GM18868 (cell line): ENCODE measurements at regions not wholly inside any gene's neighbourhood (a gene's known extent, or its start where the extent isn't known, plus 50 kb on each side); places are given as distances from the start of the nearest gene placed in this dataset.

Source experiments
- ATAC-seq: cut with Tn5 transposase; IDR thresholded peaks from one replicate; pipeline ENCODE4 v1.9.1; 2021; ENCODE audit warnings: mild to moderate bottlenecking, moderate library complexity; ENCODE audit not compliant: unreplicated experiment

- ATAC-seq = no peak
Observed at GRCh38 chr1:60311838-60312237, 238.3 kb upstream of the C1orf87 start.

DNA sequence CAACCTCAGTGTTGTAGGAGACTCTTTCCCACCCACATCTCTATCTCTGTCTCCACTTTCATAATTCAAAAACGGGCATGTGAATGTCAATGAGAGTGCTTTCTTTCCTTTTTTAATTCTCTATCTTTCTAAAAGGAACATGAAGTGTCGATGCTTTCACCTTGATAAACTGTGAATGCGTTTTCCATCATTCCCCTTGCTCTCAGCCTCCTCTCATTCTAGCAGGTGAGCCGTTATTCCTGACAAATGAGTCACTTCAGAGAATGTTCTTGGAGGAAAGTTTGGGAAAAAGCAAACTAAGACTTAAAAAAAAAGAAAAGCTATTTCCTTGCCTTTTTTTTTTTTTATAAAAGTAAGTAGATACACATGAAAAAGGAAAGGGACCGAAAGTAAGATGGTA is 226.0 kb upstream of the C1orf87 start:
- no peak for ATAC-seq

DNA sequence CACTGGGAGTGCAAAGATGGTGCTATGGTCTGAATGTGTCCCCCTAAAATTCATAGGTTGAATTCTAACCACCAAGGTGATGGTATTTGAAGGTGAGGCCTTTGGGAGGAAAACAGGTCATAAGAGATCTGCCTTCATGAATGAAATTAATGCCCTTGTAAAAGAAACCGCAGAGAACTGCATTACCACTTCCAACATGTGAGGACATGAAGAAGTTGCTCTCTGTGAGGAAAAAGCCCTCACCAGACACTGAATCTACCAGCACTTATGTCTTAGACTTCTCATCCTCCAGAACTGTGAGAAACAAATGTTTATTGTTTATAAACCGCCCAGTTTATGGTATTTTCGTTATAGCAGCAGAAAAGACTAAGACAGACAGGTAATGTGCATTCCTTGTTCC is 224.7 kb upstream of the C1orf87 start:
- no peak for ATAC-seq

GRCh38 chr1:60296794-60297193 is 223.2 kb upstream of the C1orf87 start:
- ATAC-seq = no peak

GRCh38 chr1:60292140-60292539 is 218.6 kb upstream of the C1orf87 start:
- ATAC-seq = no peak

DNA sequence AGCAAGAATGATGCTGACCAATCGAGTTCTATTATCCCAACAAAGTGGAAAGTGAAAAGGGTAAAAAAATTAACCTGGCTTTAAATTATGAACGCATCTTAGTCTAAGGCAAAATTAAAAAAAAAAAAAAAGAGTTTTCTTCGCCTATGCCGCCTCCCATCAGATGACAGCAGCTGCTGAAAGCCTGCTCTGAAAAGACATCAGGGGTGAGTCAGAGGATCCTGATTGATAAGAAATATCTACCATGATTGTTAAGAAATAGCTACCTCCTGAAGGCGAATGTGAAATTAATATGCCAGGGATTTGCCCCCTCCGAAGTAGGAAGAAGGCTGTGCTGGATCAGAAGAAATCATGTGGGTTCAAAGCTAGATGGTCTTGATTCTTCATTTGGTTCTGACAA is 216.8 kb upstream of the C1orf87 start:
- ATAC-seq = no peak

DNA sequence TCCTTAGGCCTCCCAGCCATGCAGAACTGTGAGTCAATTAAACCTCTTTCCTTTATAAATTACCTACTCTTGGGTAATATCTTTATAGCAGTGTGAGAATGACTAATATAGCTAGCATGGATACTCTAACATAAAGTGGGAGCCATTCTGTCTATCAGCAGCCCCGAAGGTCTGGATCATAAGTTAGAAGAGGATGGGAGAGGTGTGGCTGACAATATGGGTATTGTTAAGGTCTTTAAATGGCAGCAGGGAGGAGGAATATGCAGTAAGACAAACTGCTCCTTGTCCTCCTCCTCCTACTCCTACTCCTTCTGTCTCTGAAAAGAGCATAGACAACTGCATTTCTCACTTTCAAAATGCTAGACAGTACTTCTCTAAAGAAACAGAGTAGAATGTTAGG is 214.0 kb upstream of the C1orf87 start:
- ATAC-seq = no peak

DNA sequence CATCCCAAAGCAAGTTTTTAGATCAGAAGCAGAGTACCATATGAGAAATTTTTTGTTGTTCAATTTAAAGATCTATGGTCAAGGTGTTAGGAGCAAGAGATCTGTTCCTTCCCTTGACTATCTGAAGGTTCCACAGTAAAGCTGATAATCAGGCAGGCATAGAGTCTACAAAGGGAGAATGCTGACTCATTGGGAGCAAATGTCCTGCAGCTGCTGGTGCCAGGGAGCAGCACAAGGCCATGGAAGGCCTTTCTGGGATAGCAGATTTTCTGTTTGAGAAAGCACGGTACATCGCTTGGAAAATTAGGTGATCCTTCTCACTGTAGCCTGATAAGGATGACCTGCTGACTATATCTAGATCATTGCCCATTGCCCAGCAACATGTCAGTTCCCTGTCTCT is 210.1 kb upstream of the C1orf87 start:
- ATAC-seq = no peak

DNA sequence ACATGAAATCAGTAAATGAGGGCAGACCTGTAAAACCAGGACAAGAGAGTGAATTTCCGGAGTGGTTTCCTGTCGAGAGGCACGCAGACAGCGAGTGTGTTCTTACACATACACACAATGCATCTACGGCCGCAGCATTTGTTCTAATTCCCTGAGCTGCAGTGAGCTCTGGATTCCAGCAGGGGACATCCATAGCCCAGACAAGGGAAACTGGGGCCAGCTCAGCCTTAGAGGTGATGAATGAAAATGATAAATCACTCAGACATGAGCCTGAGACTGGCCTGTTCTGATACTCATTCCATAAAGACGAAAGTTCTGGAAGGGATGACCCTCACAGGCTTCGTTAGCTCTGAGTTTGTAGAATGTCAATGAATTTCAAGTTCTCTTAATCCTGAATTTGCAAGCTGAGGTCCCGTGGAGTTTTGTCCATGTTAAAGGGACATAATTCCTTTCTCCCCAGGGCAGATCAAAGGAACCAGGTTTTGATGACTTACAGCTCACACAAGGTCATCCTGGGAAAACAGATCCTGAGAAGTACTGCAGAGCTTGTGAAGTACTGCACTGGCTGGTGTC is 207.9 kb upstream of the C1orf87 start:
- peak; percentile 99 for ATAC-seq

DNA sequence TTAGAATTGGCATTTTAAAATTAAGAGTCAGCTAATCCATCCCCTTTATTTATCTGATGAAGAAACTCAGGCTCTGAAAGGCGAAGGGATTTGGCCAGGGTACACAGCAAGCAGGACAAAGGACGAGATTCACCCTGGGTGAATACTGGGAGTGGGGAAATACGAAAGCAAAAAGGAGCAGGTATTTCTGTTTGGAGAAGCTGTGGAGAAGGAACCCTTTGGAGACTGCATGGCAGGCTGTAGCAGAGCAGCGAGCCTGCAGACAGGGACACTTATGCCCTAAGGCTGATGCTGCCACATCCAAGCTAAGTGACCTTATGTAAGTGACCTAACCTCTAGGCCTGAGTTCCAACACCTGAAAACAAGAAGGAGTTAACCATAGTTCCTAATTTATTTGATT is 207.2 kb upstream of the C1orf87 start:
- no peak for ATAC-seq

GRCh38 chr1:60280256-60280655 is 206.7 kb upstream of the C1orf87 start:
- no peak for ATAC-seq

DNA sequence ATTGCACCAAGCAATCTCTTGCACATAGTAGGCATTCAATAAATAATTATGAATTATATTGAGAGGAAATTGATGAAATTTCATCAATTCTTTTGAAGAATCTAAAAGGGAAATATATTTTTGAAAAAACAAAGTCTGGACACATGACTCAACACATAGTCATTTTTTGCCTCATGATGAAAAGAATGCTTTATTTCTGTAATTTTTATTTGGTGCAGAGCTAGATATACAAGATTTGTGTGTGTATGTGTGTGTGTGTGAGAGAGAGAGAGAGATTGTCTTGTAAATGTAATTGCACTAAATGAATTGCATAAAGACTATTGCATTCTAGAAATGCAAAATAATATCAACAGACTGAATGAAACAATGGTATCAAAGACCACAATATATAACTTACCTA is 206.2 kb upstream of the C1orf87 start:
- ATAC-seq = no peak

DNA sequence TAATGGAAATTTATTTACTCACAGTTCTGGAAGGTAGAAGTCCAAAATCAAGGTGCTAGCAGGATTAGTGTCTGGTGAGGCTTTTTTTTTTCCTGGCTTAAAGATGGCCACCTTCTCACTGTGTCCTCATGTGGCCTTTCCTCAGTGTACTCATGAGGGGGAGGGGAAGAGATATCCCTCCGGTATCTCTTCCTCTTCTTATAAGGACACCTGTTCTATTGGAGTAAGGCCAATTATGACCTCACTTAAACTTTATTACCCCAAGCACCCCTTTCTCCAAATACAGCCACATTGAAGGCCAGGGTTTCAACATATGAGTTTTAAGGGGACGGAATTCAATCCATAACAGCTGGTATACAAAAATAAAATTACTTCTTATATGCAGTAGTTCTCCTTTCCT is 203.7 kb upstream of the C1orf87 start:
- ATAC-seq = no peak

GRCh38 chr1:60274422-60275290 is 201.1 kb upstream of the C1orf87 start:
- no peak for ATAC-seq

DNA sequence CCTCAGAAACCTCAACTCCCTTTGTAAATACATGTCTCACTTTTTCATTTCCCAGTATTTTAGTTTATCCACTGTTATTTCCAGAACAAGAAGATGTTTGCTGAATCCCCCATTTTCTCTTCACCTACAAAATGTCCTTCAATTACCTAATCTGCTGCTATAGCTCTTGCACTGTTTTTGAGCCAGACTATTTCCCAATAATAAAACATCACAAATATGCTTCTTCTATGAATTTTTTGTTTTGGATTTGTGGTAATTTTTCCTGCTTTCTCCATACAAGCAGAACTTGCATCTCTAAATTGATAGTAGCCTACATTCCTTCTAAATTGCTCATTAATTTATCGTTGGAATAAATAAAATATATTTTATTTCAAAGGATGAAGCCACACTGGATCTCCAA is 199.6 kb upstream of the C1orf87 start:
- ATAC-seq = no peak

DNA sequence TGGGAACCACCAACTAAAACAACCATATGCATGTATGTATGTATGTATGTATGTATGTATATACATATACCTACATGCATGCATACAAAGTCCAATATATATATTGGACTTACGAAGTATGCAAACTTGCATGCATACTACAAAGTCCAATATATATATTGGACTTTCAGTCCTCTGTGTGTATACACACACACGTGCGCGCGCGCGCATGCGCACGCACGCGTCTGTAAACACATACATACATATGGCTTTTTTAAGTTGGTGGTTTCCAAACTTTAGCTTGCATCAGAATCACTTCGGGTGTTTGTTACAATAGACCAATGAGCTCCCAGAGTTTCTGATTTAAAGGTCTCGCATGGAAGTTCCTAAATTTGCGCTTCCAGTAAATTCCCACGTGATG is 197.5 kb upstream of the C1orf87 start:
- no peak for ATAC-seq

- no peak for ATAC-seq
Observed at GRCh38 chr1:60268451-60268850, 194.9 kb upstream of the C1orf87 start.

GRCh38 chr1:60265560-60266535 is 192.3 kb upstream of the C1orf87 start:
- no peak for ATAC-seq

DNA sequence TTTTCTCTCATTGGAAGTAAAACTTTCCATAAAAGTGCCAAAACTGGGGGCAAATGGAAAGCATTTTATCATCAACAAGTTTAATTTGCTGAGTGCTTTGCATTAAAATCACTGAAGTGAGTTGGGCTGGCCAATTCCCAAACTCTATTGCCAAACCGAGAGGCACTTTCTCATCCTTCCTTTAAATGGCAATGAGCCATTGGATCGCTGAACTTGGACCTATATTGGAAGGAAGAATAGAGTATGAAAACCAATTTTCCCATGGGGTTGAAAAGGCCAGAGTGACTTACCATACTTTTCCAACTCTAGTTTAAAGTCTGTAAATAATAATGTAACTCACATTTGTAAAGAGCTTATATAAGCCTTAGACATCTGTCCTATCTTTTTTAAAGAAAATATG is 189.1 kb upstream of the C1orf87 start:
- no peak for ATAC-seq

DNA sequence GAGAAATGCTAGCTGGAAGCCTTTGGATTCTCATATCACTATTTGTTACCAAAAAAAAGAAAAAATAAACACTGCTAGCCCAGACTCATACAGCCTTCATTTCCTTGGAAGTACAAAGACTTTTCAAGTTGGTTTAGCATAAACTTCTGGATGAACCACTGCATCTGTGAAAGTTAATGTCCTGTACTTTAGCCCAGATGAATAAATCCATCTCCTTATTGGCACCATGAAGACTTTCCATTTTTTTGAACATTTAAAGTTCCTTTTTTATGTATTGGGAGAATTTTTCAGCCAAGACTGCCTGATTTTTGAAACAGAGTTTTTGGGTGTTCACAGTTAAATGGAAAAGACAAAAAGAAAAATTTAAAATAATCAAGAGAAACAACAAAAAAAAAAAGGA is 184.0 kb upstream of the C1orf87 start:
- ATAC-seq = no peak

DNA sequence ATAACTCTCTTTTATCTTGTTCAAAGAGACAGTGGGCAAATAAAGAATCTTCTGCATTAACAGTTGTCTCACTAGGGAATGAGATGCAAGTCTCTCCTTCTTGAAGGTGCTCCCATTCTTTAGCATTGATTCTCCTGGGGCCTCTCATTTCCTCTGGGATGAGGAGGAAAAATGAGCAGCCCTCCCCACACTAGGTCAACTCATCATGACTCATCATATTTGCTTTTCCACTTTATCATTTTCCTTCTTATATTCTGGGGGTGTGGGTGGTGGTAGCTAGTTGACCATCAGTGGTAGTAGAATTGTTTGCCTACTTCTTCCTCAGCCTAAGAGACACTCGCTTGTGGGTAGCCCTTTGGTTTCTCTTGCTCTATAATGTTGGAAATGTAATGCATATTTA is 182.0 kb upstream of the C1orf87 start:
- ATAC-seq = no peak

GRCh38 chr1:60251426-60251825 is 177.9 kb upstream of the C1orf87 start:
- ATAC-seq = no peak
